GM12878 (cell line): ENCODE measurements at regions not wholly inside any gene's neighbourhood (a gene's known extent, or its start where the extent isn't known, plus 50 kb on each side); places are given as distances from the start of the nearest gene placed in this dataset.

Source experiments
- ATAC-seq: fragments of 200-7000 bp; cut with Tn5 transposase; 3 replicates; pipeline ENCODE4 v1.9.1; 2020; ENCODE audit warnings: mild to moderate bottlenecking, moderate library complexity
- BruUV-seq: library from RNA; stranded (reverse); fragments of 400-500 nt; replicated peaks from 2 replicates; lab custom pipeline; 2021; lab: Mats Ljungman, UMichigan
- CTCF ChIA-PET: fragments of 300-600 bp; sonication (Branson Sonifier 250); formaldehyde crosslinking; extraction: SDS; loops from one replicate; lab custom pipeline; 2021; ENCODE audit warnings: inconsistent platforms; lab: Yijun Ruan, JAX
- POLR2A ChIA-PET: fragments of 350-600 bp; formaldehyde crosslinking; extraction: SDS; loops from one replicate; lab custom pipeline; 2021; ENCODE audit warnings: inconsistent platforms; lab: Charles Lee
- RAD21 ChIA-PET: fragments of 300-600 bp; sonication (Branson Sonifier 250); formaldehyde crosslinking; loops from one replicate; lab custom pipeline; 2023; ENCODE audit warnings: antibody characterized with exemption; ENCODE audit not compliant: unreplicated experiment; lab: Charles Lee
- SMC1A ChIA-PET: fragments of 300-600 bp; sonication (Branson Sonifier 250); formaldehyde crosslinking; loops from one replicate; lab custom pipeline; 2023; ENCODE audit not compliant: unreplicated experiment, uncharacterized antibody; lab: Charles Lee
- DNase-seq: peaks from one replicate; pipeline ENCODE4 v3.0.0-alpha.2; 2011; ENCODE audit warnings: low read depth, low spot score
- FAIRE-seq: peaks from 3 replicates; lab custom pipeline; 2011; peaks lifted over from hg19 to GRCh38; lab: Jason Lieb, UNC
- H2AFZ ChIP-seq: 2 replicates; pipeline ENCODE4 v1.6.0; 2011; ENCODE audit warnings: low read depth, low read length, control low read depth; ENCODE audit not compliant: control insufficient read depth
- H3K27ac ChIP-seq: 2 replicates; pipeline ENCODE4 v1.5.1; 2011; ENCODE audit warnings: control low read depth; ENCODE audit not compliant: control insufficient read depth, insufficient read depth
- H3K27me3 ChIP-seq, 2 experiments: replicated peaks in 1 of 2; 2 replicates each; pipeline versions ENCODE4 v1.6.0 to v1.6.1; 2011; ENCODE audit warnings: low read length in 1 of 2; ENCODE audit not compliant: control insufficient read depth in 2 of 2, insufficient read depth in 2 of 2
- H3K36me3 ChIP-seq, 2 experiments: 2 replicates each; pipeline ENCODE4 v1.5.1; 2011; ENCODE audit warnings: low read length in 1 of 2; ENCODE audit not compliant: control insufficient read depth in 2 of 2, insufficient read depth in 2 of 2
- H3K4me1 ChIP-seq: 2 replicates; pipeline ENCODE4 v1.6.1; 2011; ENCODE audit warnings: mild to moderate bottlenecking, low read length, moderate library complexity, mixed read lengths; ENCODE audit not compliant: control insufficient read depth, insufficient read depth
- H3K4me2 ChIP-seq: 2 replicates; pipeline ENCODE4 v1.6.0; 2011; ENCODE audit warnings: control low read depth; ENCODE audit not compliant: control insufficient read depth, insufficient read depth
- H3K4me3 ChIP-seq: fragments of 200-600 bp; sonication (generic); 2 replicates; pipeline ENCODE4 v1.5.1; 2016
- H3K79me2 ChIP-seq: 2 replicates; pipeline ENCODE4 v1.6.0; 2011; ENCODE audit warnings: low read length; ENCODE audit not compliant: control insufficient read depth, insufficient read depth
- H3K9ac ChIP-seq: 2 replicates; pipeline ENCODE4 v1.8.0; 2011; ENCODE audit warnings: low read length, control low read depth, mixed read lengths; ENCODE audit not compliant: control insufficient read depth, insufficient read depth
- H3K9me3 ChIP-seq: replicated peaks from 3 replicates; pipeline ENCODE4 v1.5.1; 2011; ENCODE audit warnings: mild to moderate bottlenecking, low read length; ENCODE audit not compliant: control insufficient read depth, insufficient read depth
- H4K20me1 ChIP-seq: 2 replicates; pipeline ENCODE4 v1.6.0; 2011; ENCODE audit not compliant: control insufficient read depth, insufficient read depth
- BRCA1 ChIP-seq: IDR thresholded peaks from 2 replicates; pipeline ENCODE4 v1.6.1; 2011; ENCODE audit warnings: low read depth, low read length, improper control_type of control experiment
- CREB1 ChIP-seq: IDR thresholded peaks from 2 replicates; pipeline ENCODE4 v1.6.1; 2012; ENCODE audit warnings: low read depth, mild to moderate bottlenecking, inconsistent platforms
- DPF2 ChIP-seq: fragments of 450-650 bp; IDR thresholded peaks from 2 replicates; pipeline ENCODE4 v1.6.1; 2017; ENCODE audit warnings: mild to moderate bottlenecking
- EGR1 ChIP-seq, 2 experiments: IDR thresholded peaks; 1 replicate in 1 of 2; 2 replicates in 1 of 2; pipeline ENCODE4 v1.6.1; 2011 to 2012; ENCODE audit warnings: low read depth in 2 of 2, low read length in 2 of 2, borderline replicate concordance in 1 of 2, mild to moderate bottlenecking in 1 of 2, moderate library complexity in 1 of 2
- HCFC1 ChIP-seq: fragments of 150-350 bp; IDR thresholded peaks from 2 replicates; pipeline ENCODE4 v1.6.1; 2014; ENCODE audit warnings: low read length
- MEF2A ChIP-seq: IDR thresholded peaks from 2 replicates; pipeline ENCODE4 v1.6.1; 2011; ENCODE audit warnings: low read depth, mild to moderate bottlenecking, low read length, moderate library complexity; ENCODE audit not compliant: insufficient read depth
- MTA3 ChIP-seq: IDR thresholded peaks from 2 replicates; pipeline ENCODE4 v1.6.1; 2012; ENCODE audit warnings: low read length, inconsistent platforms, borderline replicate concordance
- RAD21 ChIP-seq: IDR thresholded peaks from 2 replicates; pipeline ENCODE4 v1.6.1; 2011; ENCODE audit warnings: mild to moderate bottlenecking, low read depth, low read length, moderate library complexity; ENCODE audit not compliant: insufficient read depth
- SREBF1 ChIP-seq: IDR thresholded peaks from 2 replicates; pipeline ENCODE4 v1.6.1; 2012; ENCODE audit warnings: mild to moderate bottlenecking, low read length
- SRF ChIP-seq, 2 experiments: IDR thresholded peaks; 2 replicates each; pipeline ENCODE4 v1.6.1; 2011; ENCODE audit warnings: low read depth in 2 of 2, low read length in 2 of 2, mild to moderate bottlenecking in 1 of 2, moderate library complexity in 1 of 2
- SUPT20H ChIP-seq: IDR thresholded peaks from 2 replicates; pipeline ENCODE4 v1.6.1; 2011; ENCODE audit warnings: low read depth, mild to moderate bottlenecking, low read length, moderate library complexity, borderline replicate concordance; ENCODE audit not compliant: control insufficient read depth
- TBL1XR1 ChIP-seq: IDR thresholded peaks from 2 replicates; pipeline ENCODE4 v1.6.1; 2012; ENCODE audit warnings: low read depth, low read length, improper control_type of control experiment
- WRNIP1 ChIP-seq: IDR thresholded peaks from 2 replicates; pipeline ENCODE4 v1.6.1; 2011; ENCODE audit warnings: low read depth, low read length, improper control_type of control experiment, borderline replicate concordance
- ZNF622 ChIP-seq: fragments of 450-650 bp; IDR thresholded peaks from 2 replicates; pipeline ENCODE4 v1.6.1; 2017; ENCODE audit warnings: mild to moderate bottlenecking, inconsistent platforms
- ZSCAN29 ChIP-seq: fragments of 450-650 bp; IDR thresholded peaks from 2 replicates; pipeline ENCODE4 v1.6.1; 2017; ENCODE audit warnings: mild to moderate bottlenecking, moderate library complexity
- WGBS: methylation state at CpG from one replicate; pipeline ENCODE4 v1.1.6; 2016; ENCODE audit warnings: low lambda C conversion rate; ENCODE audit not compliant: insufficient replicate concordance, insufficient coverage; ENCODE audit errors: missing lambda C conversion rate; 5-methylcytosine and 5-hydroxymethylcytosine counted together
- in situ Hi-C: fragments of 300-500 bp; cut with MboI; formaldehyde crosslinking; loops from 9 replicates; pipeline ENCODE4 v1.14.3; 2018; ENCODE audit warnings: mixed read lengths
- intact Hi-C: fragments of 100-400 bp; cut with micrococcal nuclease; formaldehyde crosslinking; loops from one replicate; pipeline ENCODE4 v1.14.2; 2022; ENCODE audit not compliant: unreplicated experiment
- TF ChIP-seq, protein P1 (sequence below): fragments of 450-650 bp; IDR thresholded peaks from 2 replicates; pipeline ENCODE4 v1.6.1; 2016; ENCODE audit warnings: mild to moderate bottlenecking
- TF ChIP-seq, protein P2 (sequence below): IDR thresholded peaks from 2 replicates; pipeline ENCODE4 v1.6.1; 2012; ENCODE audit warnings: mild to moderate bottlenecking, low read depth, low read length

DNA sequence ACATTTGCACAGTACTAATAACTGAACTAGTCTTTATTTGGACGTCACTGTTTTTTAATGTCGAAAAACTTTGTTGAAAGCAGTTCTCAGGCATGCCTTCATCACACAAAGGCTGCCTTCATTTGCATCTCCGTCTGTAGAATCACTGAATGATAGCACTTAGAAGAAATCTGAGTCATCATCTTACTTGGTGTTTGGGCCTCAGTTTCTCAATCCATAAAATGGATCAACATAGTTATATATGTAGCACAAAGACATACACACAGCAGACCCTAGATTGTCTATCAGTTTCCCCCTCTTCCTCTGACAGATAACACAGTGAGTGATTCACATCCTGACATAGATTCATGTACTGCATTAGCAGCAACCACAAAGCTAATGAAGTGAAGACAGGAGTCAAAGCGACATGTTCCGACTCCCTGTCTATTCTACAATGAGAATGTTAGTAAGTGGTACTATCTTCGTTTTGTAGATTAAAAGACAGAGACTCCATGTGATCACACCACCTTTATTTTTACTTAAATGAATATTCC is 80.4 kb upstream of the PDE10A start:
- H3K9me3 ChIP-seq = no peaks in the 10 kb centered on the region
- H4K20me1 ChIP-seq = no peaks in the 10 kb centered on the region
- WGBS = 23% methylated on average over 6 of the region's 6 CpGs
- no peak overlapping the region for H3K27ac ChIP-seq
- intact Hi-C loops (no loop called here), in situ Hi-C loops (no loop called here)
- no peak overlapping the region for H3K4me3 ChIP-seq
- H3K79me2 ChIP-seq = no peaks in the 10 kb centered on the region
- ChIA-PET POLR2A (no interaction called here), CTCF (interaction anchor here (1.5 kb wide), 1 partner anchor 14 kb away, joined by 8 read pairs; no protein-coding TSS in a partner anchor), SMC1A (no interaction called here), RAD21 (interaction anchor here (2.2 kb wide), 1 partner anchor 13 kb away, joined by 5 read pairs; no protein-coding TSS in a partner anchor)
- no peak for DNase-seq
- no peaks in the 10 kb centered on the region for H3K36me3 ChIP-seq
- no peak for TF ChIP-seq ZSCAN29
- TF ChIP-seq, protein P1, sequence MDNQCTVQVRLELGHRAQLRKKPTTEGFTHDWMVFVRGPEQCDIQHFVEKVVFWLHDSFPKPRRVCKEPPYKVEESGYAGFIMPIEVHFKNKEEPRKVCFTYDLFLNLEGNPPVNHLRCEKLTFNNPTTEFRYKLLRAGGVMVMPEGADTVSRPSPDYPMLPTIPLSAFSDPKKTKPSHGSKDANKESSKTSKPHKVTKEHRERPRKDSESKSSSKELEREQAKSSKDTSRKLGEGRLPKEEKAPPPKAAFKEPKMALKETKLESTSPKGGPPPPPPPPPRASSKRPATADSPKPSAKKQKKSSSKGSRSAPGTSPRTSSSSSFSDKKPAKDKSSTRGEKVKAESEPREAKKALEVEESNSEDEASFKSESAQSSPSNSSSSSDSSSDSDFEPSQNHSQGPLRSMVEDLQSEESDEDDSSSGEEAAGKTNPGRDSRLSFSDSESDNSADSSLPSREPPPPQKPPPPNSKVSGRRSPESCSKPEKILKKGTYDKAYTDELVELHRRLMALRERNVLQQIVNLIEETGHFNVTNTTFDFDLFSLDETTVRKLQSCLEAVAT = no peak
- no peak for TF ChIP-seq MTA3
- TF ChIP-seq TBL1XR1 = no peak
- TF ChIP-seq ZNF622 = no peak
- no peak for TF ChIP-seq SUPT20H
- TF ChIP-seq WRNIP1 = no peak
- TF ChIP-seq RAD21 = no peak
- TF ChIP-seq MEF2A = no peak
- no peak for TF ChIP-seq SREBF1
- TF ChIP-seq SRF (IDR thresholded peaks at IDR 0.05; ENCODE audit: low read depth in 2 of 2, low read length in 2 of 2) = no peak
- TF ChIP-seq, protein P2, sequence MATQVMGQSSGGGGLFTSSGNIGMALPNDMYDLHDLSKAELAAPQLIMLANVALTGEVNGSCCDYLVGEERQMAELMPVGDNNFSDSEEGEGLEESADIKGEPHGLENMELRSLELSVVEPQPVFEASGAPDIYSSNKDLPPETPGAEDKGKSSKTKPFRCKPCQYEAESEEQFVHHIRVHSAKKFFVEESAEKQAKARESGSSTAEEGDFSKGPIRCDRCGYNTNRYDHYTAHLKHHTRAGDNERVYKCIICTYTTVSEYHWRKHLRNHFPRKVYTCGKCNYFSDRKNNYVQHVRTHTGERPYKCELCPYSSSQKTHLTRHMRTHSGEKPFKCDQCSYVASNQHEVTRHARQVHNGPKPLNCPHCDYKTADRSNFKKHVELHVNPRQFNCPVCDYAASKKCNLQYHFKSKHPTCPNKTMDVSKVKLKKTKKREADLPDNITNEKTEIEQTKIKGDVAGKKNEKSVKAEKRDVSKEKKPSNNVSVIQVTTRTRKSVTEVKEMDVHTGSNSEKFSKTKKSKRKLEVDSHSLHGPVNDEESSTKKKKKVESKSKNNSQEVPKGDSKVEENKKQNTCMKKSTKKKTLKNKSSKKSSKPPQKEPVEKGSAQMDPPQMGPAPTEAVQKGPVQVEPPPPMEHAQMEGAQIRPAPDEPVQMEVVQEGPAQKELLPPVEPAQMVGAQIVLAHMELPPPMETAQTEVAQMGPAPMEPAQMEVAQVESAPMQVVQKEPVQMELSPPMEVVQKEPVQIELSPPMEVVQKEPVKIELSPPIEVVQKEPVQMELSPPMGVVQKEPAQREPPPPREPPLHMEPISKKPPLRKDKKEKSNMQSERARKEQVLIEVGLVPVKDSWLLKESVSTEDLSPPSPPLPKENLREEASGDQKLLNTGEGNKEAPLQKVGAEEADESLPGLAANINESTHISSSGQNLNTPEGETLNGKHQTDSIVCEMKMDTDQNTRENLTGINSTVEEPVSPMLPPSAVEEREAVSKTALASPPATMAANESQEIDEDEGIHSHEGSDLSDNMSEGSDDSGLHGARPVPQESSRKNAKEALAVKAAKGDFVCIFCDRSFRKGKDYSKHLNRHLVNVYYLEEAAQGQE = no peak
- TF ChIP-seq DPF2 = no peak
- no peak for TF ChIP-seq BRCA1
- no peak for TF ChIP-seq CREB1
- TF ChIP-seq EGR1 (IDR thresholded peaks at IDR 0.05; ENCODE audit: borderline replicate concordance in 1 of 2, low read depth in 2 of 2, low read length in 2 of 2) = no peak
- no peak for TF ChIP-seq HCFC1
- no peak for FAIRE-seq
- H3K4me1 ChIP-seq = no peaks in the 10 kb centered on the region
- H3K4me2 ChIP-seq = no peak overlapping the region
- no TSS peak for BruUV-seq
- H3K27me3 ChIP-seq = no peaks in the 10 kb centered on the region
- peak; percentile 68 for ATAC-seq
- no peak overlapping the region for H3K9ac ChIP-seq
- no peak overlapping the region for H2AFZ ChIP-seq
